H1 (cell line): ENCODE measurements at regions not wholly inside any gene's neighbourhood (a gene's known extent, or its start where the extent isn't known, plus 50 kb on each side); places are given as distances from the start of the nearest gene placed in this dataset.

Experiments
- CTCF ChIA-PET: fragments of 300-600 bp; sonication (Branson Sonifier 250); formaldehyde crosslinking; loops from one replicate; lab custom pipeline; 2021; ENCODE audit not compliant: partially characterized antibody; lab: Charles Lee
- POLR2A ChIA-PET: fragments of 300-600 bp; sonication (Branson Sonifier 250); formaldehyde crosslinking; loops from one replicate; lab custom pipeline; 2021; ENCODE audit warnings: inconsistent platforms; ENCODE audit not compliant: partially characterized antibody; lab: Charles Lee
- DNase-seq, 2 experiments: peaks; one replicate each; pipeline versions ENCODE4 v3.0.0 to v3.0.0-alpha.2; 2010 to 2022; ENCODE audit warnings: low spot score in 2 of 2, low read depth in 1 of 2, mixed read lengths in 1 of 2
- FAIRE-seq: peaks from 2 replicates; lab custom pipeline; 2011; peaks lifted over from hg19 to GRCh38; lab: Jason Lieb, UNC
- H2AFZ ChIP-seq: 2 replicates; pipeline ENCODE4 v1.8.1; 2012; ENCODE audit warnings: low read length, inconsistent platforms
- H2AK5ac ChIP-seq: 2 replicates; pipeline ENCODE4 v1.6.1; 2013; ENCODE audit warnings: low read depth, low read length
- H2BK120ac ChIP-seq: replicated peaks from 2 replicates; pipeline ENCODE3; 2013; ENCODE audit warnings: low read depth, low read length, inconsistent platforms
- H2BK12ac ChIP-seq: 2 replicates; pipeline ENCODE4 v1.6.1; 2013; ENCODE audit warnings: low read depth, low read length
- H2BK15ac ChIP-seq: 2 replicates; pipeline ENCODE4 v1.6.1; 2013; ENCODE audit warnings: low read length
- H2BK20ac ChIP-seq: 2 replicates; pipeline ENCODE4 v1.6.1; 2013; ENCODE audit warnings: low read length
- H2BK5ac ChIP-seq: 2 replicates; pipeline ENCODE4 v1.6.1; 2013; ENCODE audit warnings: low read depth, low read length
- H3K14ac ChIP-seq: 2 replicates; pipeline ENCODE4 v1.6.1; 2013; ENCODE audit warnings: inconsistent platforms; ENCODE audit not compliant: insufficient read length
- H3K18ac ChIP-seq: 2 replicates; pipeline ENCODE4 v1.6.1; 2013; ENCODE audit warnings: low read length; ENCODE audit errors: extremely low read depth
- H3K23ac ChIP-seq: 2 replicates; pipeline ENCODE4 v1.6.1; 2013; ENCODE audit warnings: inconsistent platforms; ENCODE audit not compliant: insufficient read length
- H3K23me2 ChIP-seq: 2 replicates; pipeline ENCODE4 v1.6.1; 2013; ENCODE audit warnings: low read depth, low read length
- H3K27ac ChIP-seq: 2 replicates; pipeline ENCODE4 v1.6.1; 2011; ENCODE audit warnings: low read depth, low read length, inconsistent platforms
- H3K27me3 ChIP-seq, 4 experiments: replicated peaks in 1 of 4; 1 replicate in 1 of 4; 2 replicates in 3 of 4; pipeline versions ENCODE4 v1.6.1 to v1.8.1; 2011 to 2013; ENCODE audit warnings: low read length in 3 of 4, mild to moderate bottlenecking in 3 of 4, inconsistent platforms in 2 of 4, mixed read lengths in 2 of 4, moderate library complexity in 1 of 4; ENCODE audit not compliant: control insufficient read depth in 3 of 4, insufficient read depth in 3 of 4; ENCODE audit errors: extremely low read depth in 1 of 4
- H3K36me3 ChIP-seq, 4 experiments: 2 replicates each; pipeline versions ENCODE4 v1.6.1 to v1.8.1; 2011 to 2013; ENCODE audit warnings: mild to moderate bottlenecking in 4 of 4, low read length in 3 of 4, moderate library complexity in 2 of 4, control low read depth in 1 of 4, inconsistent platforms in 1 of 4; ENCODE audit not compliant: insufficient read depth in 4 of 4, control insufficient read depth in 2 of 4
- H3K4ac ChIP-seq: replicated peaks from 2 replicates; pipeline ENCODE3; 2013; ENCODE audit warnings: low read length, low read depth, mixed read lengths, inconsistent platforms; ENCODE audit not compliant: insufficient read length
- H3K4me1 ChIP-seq, 4 experiments: replicated peaks in 1 of 4; 1 replicate in 1 of 4; 2 replicates in 3 of 4; pipeline versions ENCODE4 v1.6.1 to v1.8.1; 2011 to 2013; ENCODE audit warnings: low read length in 3 of 4, inconsistent platforms in 2 of 4, mixed read lengths in 1 of 4; ENCODE audit not compliant: insufficient read depth in 4 of 4, control insufficient read depth in 3 of 4
- H3K4me2 ChIP-seq, 2 experiments: 2 replicates each; pipeline versions ENCODE4 v1.6.1 to v1.8.1; 2011 to 2013; ENCODE audit warnings: low read depth in 2 of 2, low read length in 2 of 2, control low read depth in 1 of 2, inconsistent platforms in 1 of 2, mild to moderate bottlenecking in 1 of 2; ENCODE audit not compliant: insufficient read depth in 1 of 2
- H3K4me3 ChIP-seq, 4 experiments: fragments of 200-600, 300-600 bp in 1 of 4; sonication (generic), shearing (Covaris generic), sonication (Bioruptor Twin) in 1 of 4; 2 replicates each; pipeline versions ENCODE4 v1.5.1 to v1.8.1; 2011 to 2016; ENCODE audit warnings: low read length in 4 of 4, low read depth in 3 of 4, control low read depth in 2 of 4, inconsistent platforms in 2 of 4, mild to moderate bottlenecking in 2 of 4, mixed read lengths in 1 of 4, moderate library complexity in 1 of 4; ENCODE audit not compliant: insufficient read depth in 2 of 4; ENCODE audit errors: extremely low read depth in 1 of 4
- H3K56ac ChIP-seq: replicated peaks from 2 replicates; pipeline ENCODE3; 2013; ENCODE audit warnings: low read depth, mild to moderate bottlenecking, mixed read lengths, low read length, inconsistent platforms; ENCODE audit not compliant: insufficient read length
- H3K79me1 ChIP-seq: 2 replicates; pipeline ENCODE4 v1.6.1; 2013; ENCODE audit warnings: low read depth, low read length, control low read depth
- H3K79me2 ChIP-seq, 2 experiments: 2 replicates each; pipeline versions ENCODE4 v1.6.1 to v1.8.1; 2012 to 2013; ENCODE audit warnings: low read length in 2 of 2, mild to moderate bottlenecking in 2 of 2, inconsistent platforms in 1 of 2; ENCODE audit not compliant: insufficient read depth in 2 of 2, control insufficient read depth in 1 of 2
- H3K9ac ChIP-seq, 4 experiments: replicated peaks in 1 of 4; 1 replicate in 1 of 4; 2 replicates in 3 of 4; pipeline versions ENCODE4 v1.6.1 to v1.8.1; 2011 to 2013; ENCODE audit warnings: low read depth in 3 of 4, low read length in 3 of 4, control low read depth in 2 of 4, mild to moderate bottlenecking in 2 of 4, moderate library complexity in 2 of 4, inconsistent platforms in 1 of 4; ENCODE audit errors: extremely low read depth in 1 of 4
- H3K9me3 ChIP-seq, 2 experiments: 2 replicates each; pipeline versions ENCODE4 v1.6.1 to v1.8.1; 2012 to 2013; ENCODE audit warnings: mild to moderate bottlenecking in 2 of 2, moderate library complexity in 2 of 2, control low read depth in 1 of 2, inconsistent platforms in 1 of 2, low read depth in 1 of 2, low read length in 1 of 2, mixed read lengths in 1 of 2; ENCODE audit not compliant: insufficient read depth in 2 of 2
- H4K20me1 ChIP-seq, 2 experiments: replicated peaks in 1 of 2; 2 replicates each; pipeline versions ENCODE3 to v1.8.1; 2011 to 2013; ENCODE audit warnings: inconsistent platforms in 2 of 2, low read length in 2 of 2, mild to moderate bottlenecking in 1 of 2; ENCODE audit not compliant: insufficient read depth in 2 of 2, control insufficient read depth in 1 of 2
- H4K5ac ChIP-seq: 2 replicates; pipeline ENCODE4 v1.6.1; 2013; ENCODE audit warnings: low read length, low read depth, mixed read lengths, inconsistent platforms; ENCODE audit not compliant: insufficient read length
- H4K8ac ChIP-seq: 2 replicates; pipeline ENCODE4 v1.8.0; 2013; ENCODE audit warnings: mild to moderate bottlenecking, moderate library complexity, low read length, inconsistent platforms; ENCODE audit not compliant: insufficient read depth; ENCODE audit errors: extremely low read depth
- H4K91ac ChIP-seq: replicated peaks from 2 replicates; pipeline ENCODE3; 2013; ENCODE audit warnings: low read length, mixed read lengths, inconsistent platforms; ENCODE audit not compliant: insufficient read length
- MAFK ChIP-seq: IDR thresholded peaks from 2 replicates; pipeline ENCODE4 v1.6.1; 2012; ENCODE audit warnings: low read depth, mild to moderate bottlenecking, improper control_type of control experiment, low read length

DNA sequence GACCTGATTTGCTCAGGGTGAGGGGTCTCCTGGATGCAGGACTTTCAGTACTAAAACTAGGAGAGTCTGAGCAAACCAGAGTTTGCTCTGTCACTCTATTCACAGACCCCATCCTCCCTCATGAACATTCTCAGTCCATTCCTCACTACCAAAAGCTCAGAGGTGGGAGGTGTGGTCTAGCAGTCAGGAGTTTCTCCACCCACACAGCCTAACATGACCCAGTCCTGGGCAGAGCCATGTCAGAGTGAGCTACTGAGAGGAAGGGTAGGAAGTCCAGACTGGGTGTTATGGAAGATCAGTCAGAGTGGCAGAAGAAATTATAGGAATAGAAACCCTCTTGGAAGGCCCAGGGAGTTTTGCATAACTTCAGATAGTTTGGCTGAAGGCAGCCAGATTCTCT is 113.3 kb upstream of the GRAMD2B start:
- no peak overlapping the region for H3K4me3 ChIP-seq
- TF ChIP-seq MAFK: no peak
- TF ChIP-seq, all 59 proteins: peak for 0
- H2BK120ac ChIP-seq: no peak overlapping the region
- no peak overlapping the region for H2BK20ac ChIP-seq
- H3K14ac ChIP-seq: no peak overlapping the region
- no peaks in the 10 kb centered on the region for H3K23me2 ChIP-seq
- H3K79me1 ChIP-seq: no peaks in the 10 kb centered on the region
- no peaks in the 10 kb centered on the region for H3K36me3 ChIP-seq
- H3K27ac ChIP-seq: no peak overlapping the region
- FAIRE-seq: no peak
- H3K79me2 ChIP-seq: no peaks in the 10 kb centered on the region
- no peak overlapping the region for H2AK5ac ChIP-seq
- no peak overlapping the region for H3K9ac ChIP-seq
- DNase-seq: no peak
- H3K56ac ChIP-seq: no peak overlapping the region
- peaks cover 5 to 14% of the 10 kb centered on the region in 2 experiments; a peak in 2 of 4 replicates for H3K9me3 ChIP-seq
- no peak overlapping the region for H3K18ac ChIP-seq
- no peak overlapping the region for H2BK15ac ChIP-seq
- no peaks in the 10 kb centered on the region for H3K4me1 ChIP-seq
- no peak overlapping the region for H4K91ac ChIP-seq
- no peak overlapping the region for H2AFZ ChIP-seq
- H3K4me2 ChIP-seq: no peak overlapping the region
- H3K27me3 ChIP-seq: no peaks in the 10 kb centered on the region; a peak in 1 of 7 replicates
- H4K5ac ChIP-seq: no peak overlapping the region
- no peak overlapping the region for H3K23ac ChIP-seq
- POLR2A ChIA-PET: no interaction called here
- H2BK5ac ChIP-seq: no peak overlapping the region
- no peak overlapping the region for H3K4ac ChIP-seq
- H2BK12ac ChIP-seq: no peak overlapping the region
- CTCF ChIA-PET: no interaction called here
- H4K20me1 ChIP-seq: no peaks in the 10 kb centered on the region
- H4K8ac ChIP-seq: no peak overlapping the region
